ENCODE measurements at regions not wholly inside any gene's neighbourhood (a gene's known extent, or its start where the extent isn't known, plus 50 kb on each side); places are given as distances from the start of the nearest gene placed in this dataset.

DNA sequence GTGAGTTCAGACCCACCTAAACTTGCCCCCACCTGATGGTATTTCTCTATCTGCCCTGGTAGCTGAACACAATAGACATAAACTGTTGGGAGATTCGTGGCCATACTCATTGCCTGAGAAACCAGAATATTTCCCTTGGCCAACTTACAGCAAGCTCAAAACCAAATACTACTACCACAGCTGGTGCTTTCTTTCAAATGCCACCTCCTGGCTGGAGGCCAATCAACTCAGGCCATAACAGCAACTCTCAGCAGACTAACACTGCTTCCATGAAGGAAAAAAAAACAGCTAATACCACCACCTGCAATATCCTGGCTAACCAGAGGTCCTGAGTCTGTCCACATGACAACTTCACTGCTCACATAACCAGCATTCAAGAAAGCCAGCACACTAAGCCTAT, 373.1 kb downstream of the CMPK2 start:
- no peak for DNase-seq

DNA sequence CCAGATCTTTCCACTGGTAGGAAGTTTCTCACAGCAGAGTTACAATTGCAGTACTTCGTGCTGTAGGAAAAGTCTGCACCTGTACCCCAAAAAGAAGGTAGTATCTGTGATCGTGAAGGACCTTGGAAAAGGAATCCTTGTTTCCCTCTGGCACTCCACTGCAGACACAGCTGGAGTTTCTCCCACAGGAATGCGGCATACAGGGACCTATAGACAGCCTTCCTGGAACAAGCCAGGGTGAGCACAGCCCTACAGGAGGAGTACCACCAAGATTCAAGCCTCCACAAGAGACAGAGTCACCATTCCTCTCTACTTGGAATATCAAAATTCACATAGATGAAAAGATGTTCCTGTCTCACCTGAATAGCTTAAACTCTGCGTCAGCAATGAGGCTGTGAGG, 372.4 kb downstream of the CMPK2 start:
- DNase-seq: no peak

DNA sequence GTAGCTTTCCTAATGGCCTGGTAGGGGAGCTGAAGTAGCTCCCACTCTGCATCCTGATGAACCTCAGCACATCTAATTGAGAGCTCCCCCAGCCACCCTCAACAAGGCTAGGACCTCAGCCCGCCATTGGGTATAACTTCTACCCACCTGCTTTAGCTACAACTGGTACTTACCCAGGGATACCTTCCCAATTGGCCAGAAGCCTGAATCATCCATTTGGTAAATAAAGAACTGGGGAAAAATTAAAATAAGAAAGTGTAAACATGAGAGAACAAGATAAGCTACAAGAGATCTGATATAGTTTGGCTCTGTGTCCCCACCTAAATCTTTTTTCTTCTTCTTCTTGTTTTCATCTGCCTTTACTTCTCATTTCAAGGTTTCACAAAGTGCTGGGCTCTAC, 372.0 kb downstream of the CMPK2 start:
- no peak for DNase-seq

DNA sequence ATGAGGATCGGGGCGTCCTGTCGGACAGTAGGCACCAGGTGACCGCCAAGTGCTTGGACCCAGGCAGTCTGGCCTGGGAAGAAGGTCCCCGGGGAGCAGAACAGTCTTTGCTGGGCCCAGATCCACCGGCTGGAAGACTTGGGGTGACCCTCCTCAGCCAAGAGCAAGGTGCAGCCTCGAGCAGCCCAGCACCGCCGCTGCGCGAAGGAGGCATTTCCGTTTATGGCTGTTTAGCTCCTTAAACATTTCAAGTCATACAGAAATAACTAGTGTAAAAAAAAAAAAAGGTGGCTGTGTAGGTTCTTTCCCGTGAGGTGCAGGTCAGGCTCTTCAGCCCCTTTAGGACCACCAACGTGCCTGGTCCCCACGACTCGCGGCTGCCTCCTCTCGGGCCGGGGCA, 370.2 kb downstream of the CMPK2 start:
- DNase-seq: no peak

DNA sequence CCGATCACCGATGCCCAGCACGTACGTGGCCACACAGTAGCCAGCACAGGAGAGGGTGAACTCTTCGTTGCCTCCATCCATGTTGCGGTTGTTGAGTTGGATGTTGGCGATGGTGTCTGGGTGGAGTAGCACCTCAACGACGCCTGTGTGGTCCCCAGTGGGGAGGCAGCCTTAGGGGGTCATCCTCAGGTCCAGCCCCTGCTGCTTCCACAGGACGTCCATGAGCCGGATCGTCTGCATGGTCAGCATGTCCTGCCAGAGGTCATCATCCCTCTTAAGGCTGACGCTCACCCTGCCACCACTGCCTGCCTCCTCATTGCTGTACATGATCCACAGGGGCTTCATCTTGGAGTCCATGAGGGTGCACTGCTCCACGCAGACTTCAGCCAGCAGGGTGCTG, 369.3 kb downstream of the CMPK2 start:
- no peak for DNase-seq

DNA sequence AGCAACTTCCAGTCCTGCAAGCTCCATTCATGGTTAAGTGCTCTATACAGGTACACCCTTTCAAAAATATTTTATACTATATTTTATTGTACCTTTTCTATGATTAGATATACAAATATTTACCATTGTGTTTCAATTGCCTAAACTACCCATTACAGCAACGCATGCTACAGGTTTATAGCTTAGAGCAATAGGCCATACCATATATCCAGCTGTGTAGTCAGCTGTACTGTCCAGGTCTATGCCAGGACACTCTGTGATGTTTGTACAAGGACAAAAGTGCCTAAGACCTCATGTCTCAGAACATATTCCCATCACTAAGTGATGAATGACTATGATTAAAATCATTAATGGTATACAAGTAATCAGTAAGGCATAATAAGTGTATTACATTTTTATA, 368.7 kb downstream of the CMPK2 start:
- no peak for DNase-seq

DNA sequence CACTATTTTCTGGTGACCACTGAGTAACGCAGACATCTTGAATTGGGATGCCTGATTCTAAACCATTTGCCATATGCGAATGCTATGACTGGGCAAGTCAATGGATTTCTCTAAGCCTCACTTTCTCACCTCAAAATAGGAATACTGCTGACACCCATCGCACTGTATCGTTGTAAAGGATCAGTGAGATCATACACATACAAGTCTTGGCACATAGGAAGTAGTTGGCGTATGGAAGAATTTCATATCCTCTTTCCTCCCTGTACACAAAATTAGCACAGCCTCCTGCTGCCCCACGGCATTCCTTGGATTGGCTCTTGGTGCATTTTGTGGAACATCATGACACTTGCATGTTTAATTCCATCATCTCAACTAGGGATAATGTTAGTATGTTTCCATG, 366.9 kb downstream of the CMPK2 start:
- DNase-seq: no peak

DNA sequence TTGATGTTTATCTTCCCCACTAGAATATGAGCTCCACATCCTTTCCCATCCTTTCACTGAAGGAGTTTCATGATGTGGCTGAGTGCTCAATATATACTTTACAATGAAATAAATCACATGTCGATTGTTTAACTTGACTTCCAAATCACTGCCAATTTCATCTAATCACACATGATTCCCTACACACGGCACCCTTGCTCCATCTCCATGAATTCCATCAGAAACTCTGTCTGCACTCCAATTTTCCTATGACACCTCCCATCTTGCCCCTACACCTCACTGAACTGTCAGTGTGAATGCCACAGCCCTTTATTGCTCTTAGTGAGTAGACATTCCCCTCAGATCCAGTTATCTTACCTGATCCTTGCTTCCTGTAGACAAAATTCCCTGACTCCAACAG, 366.0 kb downstream of the CMPK2 start:
- DNase-seq: no peak

DNA sequence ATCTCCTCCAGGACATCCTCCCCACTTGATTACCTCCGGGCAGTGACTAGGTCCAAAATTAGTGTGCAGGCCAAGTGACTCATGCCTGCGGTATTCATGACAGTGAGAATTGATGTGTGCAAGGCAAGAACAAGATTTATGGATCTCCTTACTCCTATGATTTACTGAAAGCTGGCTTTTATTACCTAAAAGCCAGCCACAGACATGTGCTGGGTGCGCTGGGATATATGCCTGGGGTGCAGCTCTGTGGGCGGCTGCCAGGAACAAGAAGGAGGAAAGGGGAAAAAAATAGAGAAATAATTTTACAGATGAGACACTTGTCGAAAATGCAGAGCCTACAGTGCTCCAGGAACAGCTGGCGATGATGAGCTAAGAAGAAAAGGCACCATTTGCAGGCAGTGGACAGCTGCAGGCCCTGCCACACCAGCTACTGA, 359.3 kb downstream of the CMPK2 start:
- DNase-seq: no peak

DNA sequence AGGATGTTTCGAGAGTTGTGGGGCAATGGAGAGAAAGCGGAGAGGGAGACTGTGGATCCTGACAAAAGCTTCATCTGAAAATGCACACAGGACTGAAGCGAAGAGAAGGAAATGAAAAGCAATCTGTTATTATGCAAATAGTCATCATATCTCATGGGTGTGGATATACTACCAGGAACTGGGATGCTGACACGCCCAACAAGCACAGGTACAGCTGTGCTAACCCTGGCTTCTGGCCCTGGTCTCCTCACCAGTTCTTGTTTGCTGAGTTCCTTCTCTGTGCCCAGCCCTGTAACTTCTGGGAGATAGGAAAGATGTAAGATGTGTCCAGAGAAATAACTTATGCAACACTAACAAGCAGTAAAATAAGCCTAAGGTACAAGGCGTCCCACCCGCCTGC, 358.8 kb downstream of the CMPK2 start:
- DNase-seq: no peak

DNA sequence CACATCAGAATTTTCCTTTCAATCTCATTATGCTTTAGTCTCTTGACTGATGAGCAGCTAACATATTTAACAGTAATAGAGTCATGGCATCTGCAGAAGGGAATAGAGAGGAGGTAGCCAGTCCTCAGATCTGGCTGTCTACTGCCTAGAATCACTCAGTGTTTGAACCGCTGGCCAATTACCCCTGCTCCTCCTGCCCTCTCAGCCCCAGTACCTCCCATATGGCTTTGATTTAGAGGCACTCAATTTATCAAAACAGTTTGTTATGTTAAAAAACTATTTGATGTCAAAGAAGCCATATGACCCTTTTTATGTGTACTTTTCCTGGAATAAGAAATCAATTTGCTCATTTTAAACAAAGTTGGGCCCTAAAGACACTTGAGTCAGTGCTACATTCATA, 355.2 kb downstream of the CMPK2 start:
- DNase-seq: no peak

DNA sequence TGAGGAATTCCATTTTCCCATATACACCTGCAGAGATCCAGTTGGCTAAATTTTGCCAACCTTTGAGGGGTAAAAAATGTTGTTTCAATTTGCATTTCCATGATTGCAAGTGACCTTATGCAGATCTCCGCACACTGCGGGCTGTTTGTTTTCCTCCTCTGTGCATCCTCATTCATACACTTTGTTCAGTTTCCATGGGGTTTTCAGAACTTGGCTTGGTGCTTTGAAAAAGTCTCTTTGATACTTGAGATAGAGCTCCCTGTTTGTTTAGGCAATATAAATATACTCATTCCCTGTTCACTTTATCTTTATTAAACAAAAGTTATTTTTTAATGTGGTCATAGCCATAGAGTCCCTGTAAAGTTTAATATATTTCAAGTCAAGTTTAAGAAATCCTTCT, 353.1 kb downstream of the CMPK2 start:
- DNase-seq: no peak

DNA sequence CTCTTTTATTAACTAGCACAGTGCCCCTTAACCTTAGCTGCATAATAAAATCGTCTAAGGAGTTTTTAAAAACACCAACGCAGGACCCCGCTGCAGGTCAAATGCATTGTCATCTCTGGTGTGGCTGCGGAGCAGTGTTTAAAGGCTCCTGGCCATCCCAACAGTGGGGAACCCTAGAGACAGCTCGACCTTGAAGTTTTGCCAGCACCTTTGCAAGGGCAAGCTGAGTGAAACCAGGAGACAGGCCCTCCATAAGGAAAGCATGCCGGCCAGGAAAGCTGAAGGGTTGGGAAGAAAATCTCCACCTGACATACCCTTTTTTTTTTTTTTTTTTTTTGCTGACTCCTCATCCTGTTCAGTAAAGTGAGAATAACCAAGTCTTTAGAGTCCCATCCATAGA, 349.0 kb downstream of the CMPK2 start:
- DNase-seq: no peak

DNA sequence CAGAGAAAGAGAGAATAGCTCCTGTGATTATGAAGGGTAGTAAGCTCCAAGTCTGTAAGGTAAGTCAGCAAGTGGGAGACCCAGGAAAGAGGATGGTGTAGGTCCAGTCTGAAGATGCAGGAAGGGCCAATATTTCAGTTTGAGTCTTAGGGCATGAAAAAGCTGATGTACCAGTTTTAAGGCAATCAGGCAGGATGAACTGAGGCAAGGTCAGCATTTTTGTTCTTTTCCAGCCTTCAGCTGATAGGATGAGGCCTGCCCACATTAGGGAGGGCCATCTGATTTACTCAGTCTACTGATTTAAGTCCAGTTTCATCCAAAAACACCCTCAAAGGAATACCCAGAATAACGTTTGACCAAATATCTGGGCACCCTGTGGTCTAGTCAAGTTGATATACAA, 347.3 kb downstream of the CMPK2 start:
- no peak for DNase-seq

DNA sequence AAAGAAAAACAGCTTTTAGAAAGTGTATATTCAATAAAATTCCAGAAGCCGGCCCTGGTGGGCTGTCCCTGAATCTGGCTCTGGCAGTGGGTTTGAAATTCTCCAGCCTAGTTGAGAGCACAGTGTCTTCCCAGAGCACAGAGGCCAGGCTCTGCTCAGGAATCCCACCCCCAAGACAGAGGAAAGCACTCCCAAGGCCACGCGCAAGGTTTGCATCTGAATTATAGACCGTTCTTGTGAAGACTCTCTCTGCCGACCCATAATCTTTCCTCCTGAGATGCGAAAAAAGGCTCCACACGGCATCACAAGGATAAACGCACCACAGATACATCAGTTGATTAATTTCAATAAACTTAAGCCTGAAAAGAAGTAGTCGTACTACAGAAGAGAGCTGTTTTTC, 342.2 kb downstream of the CMPK2 start:
- no peak for DNase-seq

DNA sequence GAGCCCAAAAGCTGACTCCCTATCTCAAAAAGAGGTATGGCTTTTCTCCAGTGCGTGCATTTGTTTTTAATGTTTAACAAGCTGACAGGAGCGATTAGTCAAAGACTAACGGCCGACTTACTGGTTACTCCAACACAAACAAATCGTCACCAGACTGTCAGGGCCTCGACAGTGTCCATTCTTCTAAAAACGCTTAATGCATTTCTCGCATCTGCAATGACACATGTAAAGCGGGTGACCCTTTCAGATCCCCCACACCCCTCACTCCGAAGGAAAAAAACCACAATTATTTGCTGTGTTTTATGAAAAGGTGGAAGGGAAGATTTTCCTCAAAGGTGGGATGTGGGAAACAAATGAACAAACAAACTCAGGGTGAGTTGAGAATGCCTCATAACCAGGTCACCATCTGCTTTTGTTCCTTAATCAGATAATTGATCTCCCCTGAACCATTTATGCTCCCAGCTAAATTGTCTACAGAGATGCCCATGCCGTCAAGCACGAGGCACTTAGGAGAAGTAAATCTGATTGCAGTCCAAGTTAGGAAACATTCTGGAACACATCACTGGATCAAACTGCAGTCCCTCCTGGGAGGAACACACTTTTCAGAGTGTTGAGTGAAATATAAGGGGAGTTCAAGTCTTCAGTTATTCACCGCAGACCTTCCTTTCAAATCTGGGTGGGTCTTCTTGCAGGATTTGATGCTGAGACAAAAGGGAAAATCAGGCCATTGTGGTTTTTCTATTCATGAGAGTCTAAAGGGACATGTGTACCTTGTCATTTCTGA, 340.8 kb downstream of the CMPK2 start:
- no peak for DNase-seq

DNA sequence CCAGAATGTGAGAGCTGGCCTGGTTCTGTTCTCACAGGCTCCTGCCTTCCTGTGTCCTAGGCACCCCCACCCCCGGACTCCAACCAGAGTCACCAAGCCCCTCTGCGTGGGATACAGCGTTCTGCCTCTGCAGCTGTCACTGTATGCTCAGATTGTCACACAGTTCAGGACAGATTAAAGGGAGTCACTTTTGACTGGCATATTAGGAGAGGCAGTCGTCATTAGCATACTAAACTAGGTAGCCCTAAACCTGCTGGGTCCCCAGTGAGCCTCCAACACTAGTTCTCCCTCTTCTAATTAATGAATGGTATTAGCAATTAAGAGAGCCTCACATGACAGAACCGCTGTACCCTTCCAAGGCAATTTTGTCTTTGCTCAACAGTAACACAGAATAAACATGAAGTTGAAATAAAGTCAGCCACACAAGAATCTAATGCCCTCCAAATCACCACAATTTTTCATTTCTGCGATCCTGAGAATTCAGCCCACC, 340.2 kb downstream of the CMPK2 start:
- DNase-seq: no peak

DNA sequence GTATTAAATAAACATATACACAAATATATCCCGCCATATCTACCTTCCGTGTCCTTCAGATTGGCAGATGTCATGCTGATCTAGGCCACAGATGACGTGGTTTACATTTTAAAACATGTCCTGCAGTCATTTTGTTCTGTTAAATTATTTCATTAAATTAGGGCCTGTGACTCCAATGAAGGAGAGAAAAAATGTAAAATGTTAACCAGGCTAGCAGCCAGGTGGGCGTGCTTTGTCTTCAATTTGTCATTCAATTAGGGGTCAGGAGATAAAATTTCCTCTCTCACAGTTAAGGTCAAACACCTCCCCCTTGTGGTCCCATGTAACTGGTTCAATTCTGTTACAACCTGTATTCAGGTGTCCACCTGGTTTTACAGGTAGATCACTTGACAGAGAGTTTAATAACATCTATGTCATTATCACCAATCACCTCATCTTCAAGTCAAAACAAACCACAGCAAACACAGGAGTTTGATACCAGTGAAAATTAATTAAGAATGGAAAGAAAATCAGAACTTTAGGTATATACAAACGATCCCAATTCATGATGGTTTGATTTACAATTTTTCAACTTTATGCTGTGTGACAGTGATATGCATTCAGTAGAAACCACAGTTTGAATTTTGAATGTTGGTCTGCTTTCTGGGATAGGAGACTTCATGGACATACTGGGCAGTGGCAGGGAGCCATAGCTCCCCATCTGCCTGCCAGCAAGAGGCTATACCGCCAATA, 339.4 kb downstream of the CMPK2 start:
- DNase-seq: no peak

DNA sequence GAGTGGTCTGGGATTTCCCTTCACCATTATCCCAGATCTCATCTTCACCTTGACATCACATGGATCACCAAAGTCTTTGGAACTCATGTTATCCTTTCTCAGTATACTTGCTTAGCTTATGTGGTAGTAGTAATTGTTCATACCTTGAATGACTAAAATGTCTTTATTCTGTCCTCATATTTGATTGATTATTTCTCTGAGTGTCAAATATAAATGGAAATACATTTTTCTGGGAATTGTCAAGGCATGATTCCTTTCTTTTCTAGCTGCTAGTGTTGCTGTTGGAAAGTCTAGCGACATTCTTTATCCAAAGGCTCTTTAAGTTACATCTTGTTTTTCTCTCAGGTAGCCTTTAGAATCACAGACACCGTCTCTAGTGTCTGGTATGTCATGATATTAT, 334.4 kb downstream of the CMPK2 start:
- DNase-seq: no peak

DNA sequence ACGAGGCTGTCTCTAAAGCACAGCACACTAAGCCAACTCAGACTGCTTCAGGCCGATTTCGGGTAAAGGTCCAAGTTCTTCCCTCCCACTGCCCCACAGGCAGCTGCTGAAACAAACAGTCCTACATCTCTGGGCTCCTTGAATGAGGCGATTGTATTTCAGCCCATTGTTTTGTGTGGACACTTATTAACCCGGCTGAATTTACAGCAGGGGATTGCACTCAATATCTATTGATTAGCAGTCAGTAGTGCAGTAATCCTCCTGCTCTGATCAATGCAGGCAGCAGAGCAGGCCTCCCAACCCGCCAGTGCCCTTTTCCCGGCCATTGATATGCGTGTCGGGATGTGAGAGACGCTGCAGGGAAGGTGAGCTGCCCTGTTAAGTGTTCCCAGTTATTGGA, 330.1 kb downstream of the CMPK2 start:
- DNase-seq: no peak

DNA sequence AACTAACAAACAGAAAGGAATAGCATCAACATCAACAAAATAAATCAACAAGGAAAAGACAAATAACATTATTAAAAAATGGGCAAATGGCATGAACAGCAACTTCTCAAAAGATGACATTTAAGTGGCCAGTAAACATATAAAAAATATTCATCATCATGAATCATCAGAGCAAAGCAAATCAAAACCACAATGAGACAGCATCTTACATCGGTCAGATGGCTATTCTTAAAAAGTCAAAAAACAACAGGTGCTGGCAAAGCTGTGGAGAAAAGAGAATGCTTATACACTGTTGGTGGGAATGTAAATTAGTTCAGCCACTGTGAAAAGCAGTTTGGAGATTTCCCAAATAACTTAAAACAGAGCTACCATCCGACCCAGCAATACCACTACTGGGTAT, 327.1 kb downstream of the CMPK2 start:
- no peak for DNase-seq

DNA sequence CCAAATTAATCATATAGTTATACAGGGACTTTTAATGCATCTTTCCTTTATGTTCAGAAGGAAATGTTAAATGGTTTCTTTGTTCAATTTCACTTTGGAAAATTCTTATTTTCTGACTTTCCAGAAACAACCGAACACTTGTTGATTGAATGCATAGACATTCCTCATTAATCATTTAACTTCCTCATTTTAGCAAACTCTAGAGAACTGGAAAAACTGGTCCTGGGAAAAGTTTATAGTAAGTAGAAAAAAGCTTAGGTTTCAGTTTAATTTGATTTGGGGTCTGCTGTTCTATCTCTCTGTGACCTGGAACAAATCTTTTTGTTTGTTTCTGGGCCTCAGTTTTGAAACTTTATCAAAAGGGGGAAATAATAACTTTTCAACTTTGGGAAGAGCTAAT, 320.4 kb downstream of the CMPK2 start:
- DNase-seq: no peak

DNA sequence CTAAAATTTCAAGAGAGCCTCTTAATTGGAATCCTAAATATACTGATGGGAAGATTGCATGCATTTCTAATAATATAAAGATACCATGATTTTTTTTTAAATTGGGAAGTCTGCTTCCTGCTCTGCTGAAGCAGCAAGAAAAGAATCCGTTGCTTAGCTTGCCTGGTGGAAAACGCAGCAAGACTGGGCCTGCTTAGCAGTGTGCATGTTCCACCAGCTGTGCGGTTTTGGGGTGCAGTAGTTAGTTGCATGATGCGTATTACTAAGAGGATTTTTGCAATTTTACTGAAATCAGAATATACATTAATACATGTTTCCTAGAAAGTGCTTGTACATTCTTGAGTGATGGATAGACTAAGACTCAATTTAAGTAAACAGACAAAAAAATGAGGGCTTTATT, 319.9 kb downstream of the CMPK2 start:
- no peak for DNase-seq

DNA sequence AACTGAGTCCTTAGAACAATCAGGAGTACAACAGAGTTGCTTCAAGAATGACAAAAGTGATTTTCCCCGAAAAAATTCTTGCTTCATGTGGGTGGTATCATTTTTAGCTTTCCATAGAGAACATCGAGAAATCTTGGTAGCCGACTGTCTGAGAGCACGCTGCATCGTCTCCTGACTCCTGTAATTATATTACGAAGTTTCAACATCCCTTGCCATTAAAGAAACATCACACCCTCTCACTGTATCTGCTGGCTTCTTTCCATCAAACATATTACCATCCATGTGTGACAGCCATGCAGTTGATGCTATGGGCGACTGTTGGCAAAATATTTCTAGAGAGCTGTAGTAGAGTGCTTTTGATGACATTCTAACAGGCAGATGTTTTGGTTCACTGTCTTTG, 311.2 kb downstream of the CMPK2 start:
- no peak for DNase-seq

DNA sequence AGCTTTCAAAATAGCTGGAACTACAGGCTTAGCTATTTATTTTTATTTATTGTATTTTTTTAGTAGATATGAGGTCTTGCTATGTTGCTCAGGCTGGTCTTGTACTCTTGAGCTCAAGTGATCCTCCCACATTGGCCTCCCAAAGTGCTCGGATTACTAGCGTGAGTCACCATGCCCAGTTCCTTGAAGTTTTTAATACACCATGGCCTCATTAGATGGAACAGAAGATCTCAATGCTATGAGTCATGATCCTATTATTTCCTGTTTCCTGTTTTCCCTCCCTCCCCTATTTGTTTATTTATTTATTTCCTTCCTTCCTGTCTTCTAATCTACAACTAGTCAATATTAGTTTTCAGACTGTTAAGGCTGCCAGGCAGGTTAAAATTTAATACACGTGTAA, 309.0 kb downstream of the CMPK2 start:
- DNase-seq: no peak
